GM12878 (cell line): ENCODE measurements at regions not wholly inside any gene's neighbourhood (a gene's known extent, or its start where the extent isn't known, plus 50 kb on each side); places are given as distances from the start of the nearest gene placed in this dataset.

Experiments used
- ATAC-seq: fragments of 200-7000 bp; cut with Tn5 transposase; 3 replicates; pipeline ENCODE4 v1.9.1; 2020; ENCODE audit warnings: mild to moderate bottlenecking, moderate library complexity
- BruUV-seq: library from RNA; stranded (reverse); fragments of 400-500 nt; replicated peaks from 2 replicates; lab custom pipeline; 2021; lab: Mats Ljungman, UMichigan
- CTCF ChIA-PET: fragments of 300-600 bp; sonication (Branson Sonifier 250); formaldehyde crosslinking; extraction: SDS; loops from one replicate; lab custom pipeline; 2021; ENCODE audit warnings: inconsistent platforms; lab: Yijun Ruan, JAX
- POLR2A ChIA-PET: fragments of 350-600 bp; formaldehyde crosslinking; extraction: SDS; loops from one replicate; lab custom pipeline; 2021; ENCODE audit warnings: inconsistent platforms; lab: Charles Lee
- RAD21 ChIA-PET: fragments of 300-600 bp; sonication (Branson Sonifier 250); formaldehyde crosslinking; loops from one replicate; lab custom pipeline; 2023; ENCODE audit warnings: antibody characterized with exemption; ENCODE audit not compliant: unreplicated experiment; lab: Charles Lee
- SMC1A ChIA-PET: fragments of 300-600 bp; sonication (Branson Sonifier 250); formaldehyde crosslinking; loops from one replicate; lab custom pipeline; 2023; ENCODE audit not compliant: unreplicated experiment, uncharacterized antibody; lab: Charles Lee
- DNase-seq: peaks from one replicate; pipeline ENCODE4 v3.0.0-alpha.2; 2011; ENCODE audit warnings: low read depth, low spot score
- FAIRE-seq: peaks from 3 replicates; lab custom pipeline; 2011; peaks lifted over from hg19 to GRCh38; lab: Jason Lieb, UNC
- H2AFZ ChIP-seq: 2 replicates; pipeline ENCODE4 v1.6.0; 2011; ENCODE audit warnings: low read depth, low read length, control low read depth; ENCODE audit not compliant: control insufficient read depth
- H3K27ac ChIP-seq: 2 replicates; pipeline ENCODE4 v1.5.1; 2011; ENCODE audit warnings: control low read depth; ENCODE audit not compliant: control insufficient read depth, insufficient read depth
- H3K27me3 ChIP-seq, 2 experiments: replicated peaks in 1 of 2; 2 replicates each; pipeline versions ENCODE4 v1.6.0 to v1.6.1; 2011; ENCODE audit warnings: low read length in 1 of 2; ENCODE audit not compliant: control insufficient read depth in 2 of 2, insufficient read depth in 2 of 2
- H3K36me3 ChIP-seq, 2 experiments: 2 replicates each; pipeline ENCODE4 v1.5.1; 2011; ENCODE audit warnings: low read length in 1 of 2; ENCODE audit not compliant: control insufficient read depth in 2 of 2, insufficient read depth in 2 of 2
- H3K4me1 ChIP-seq: 2 replicates; pipeline ENCODE4 v1.6.1; 2011; ENCODE audit warnings: mild to moderate bottlenecking, low read length, moderate library complexity, mixed read lengths; ENCODE audit not compliant: control insufficient read depth, insufficient read depth
- H3K4me2 ChIP-seq: 2 replicates; pipeline ENCODE4 v1.6.0; 2011; ENCODE audit warnings: control low read depth; ENCODE audit not compliant: control insufficient read depth, insufficient read depth
- H3K4me3 ChIP-seq: fragments of 200-600 bp; sonication (generic); 2 replicates; pipeline ENCODE4 v1.5.1; 2016
- H3K79me2 ChIP-seq: 2 replicates; pipeline ENCODE4 v1.6.0; 2011; ENCODE audit warnings: low read length; ENCODE audit not compliant: control insufficient read depth, insufficient read depth
- H3K9ac ChIP-seq: 2 replicates; pipeline ENCODE4 v1.8.0; 2011; ENCODE audit warnings: low read length, control low read depth, mixed read lengths; ENCODE audit not compliant: control insufficient read depth, insufficient read depth
- H3K9me3 ChIP-seq: replicated peaks from 3 replicates; pipeline ENCODE4 v1.5.1; 2011; ENCODE audit warnings: mild to moderate bottlenecking, low read length; ENCODE audit not compliant: control insufficient read depth, insufficient read depth
- H4K20me1 ChIP-seq: 2 replicates; pipeline ENCODE4 v1.6.0; 2011; ENCODE audit not compliant: control insufficient read depth, insufficient read depth
- BCL11A ChIP-seq: IDR thresholded peaks from 2 replicates; pipeline ENCODE4 v1.6.1; 2011; ENCODE audit warnings: low read depth, low read length
- CREB1 ChIP-seq: IDR thresholded peaks from 2 replicates; pipeline ENCODE4 v1.6.1; 2012; ENCODE audit warnings: low read depth, mild to moderate bottlenecking, inconsistent platforms
- E2F8 ChIP-seq: fragments of 450-650 bp; IDR thresholded peaks from 2 replicates; pipeline ENCODE4 v1.6.1; 2018; ENCODE audit warnings: mild to moderate bottlenecking, low read depth, moderate library complexity; ENCODE audit not compliant: partially characterized antibody
- HCFC1 ChIP-seq: fragments of 150-350 bp; IDR thresholded peaks from 2 replicates; pipeline ENCODE4 v1.6.1; 2014; ENCODE audit warnings: low read length
- MEF2B ChIP-seq: fragments of 450-650 bp; IDR thresholded peaks from 2 replicates; pipeline ENCODE4 v1.6.1; 2018; ENCODE audit warnings: mild to moderate bottlenecking, moderate library complexity; ENCODE audit not compliant: partially characterized antibody, poor library complexity, severe bottlenecking
- MYB ChIP-seq: fragments of 150-350 bp; IDR thresholded peaks from 2 replicates; pipeline ENCODE4 v1.6.1; 2014; ENCODE audit warnings: mild to moderate bottlenecking, low read depth, low read length, borderline replicate concordance
- NFXL1 ChIP-seq: fragments of 450-650 bp; IDR thresholded peaks from 2 replicates; pipeline ENCODE4 v1.6.1; 2017; ENCODE audit warnings: antibody characterized with exemption, mild to moderate bottlenecking, borderline replicate concordance
- PBX3 ChIP-seq: IDR thresholded peaks from 2 replicates; pipeline ENCODE4 v1.6.1; 2011; ENCODE audit warnings: mild to moderate bottlenecking, low read depth, low read length, moderate library complexity; ENCODE audit not compliant: insufficient replicate concordance
- PML ChIP-seq: IDR thresholded peaks from 2 replicates; pipeline ENCODE4 v1.6.1; 2012; ENCODE audit warnings: low read length, inconsistent platforms
- RBBP5 ChIP-seq: fragments of 200-600 bp; sonication (generic); conservative IDR thresholded peaks from 2 replicates; pipeline ENCODE4 v1.6.1; 2016
- RCOR1 ChIP-seq: conservative IDR thresholded peaks from 2 replicates; pipeline ENCODE4 v1.6.1; 2012; ENCODE audit warnings: low read depth, low read length, improper control_type of control experiment
- RFX5 ChIP-seq: IDR thresholded peaks from 2 replicates; pipeline ENCODE4 v1.6.1; 2011; ENCODE audit warnings: low read depth, low read length, improper control_type of control experiment
- SMARCA5 ChIP-seq: fragments of 450-650 bp; IDR thresholded peaks from 2 replicates; pipeline ENCODE4 v1.6.1; 2017; ENCODE audit warnings: mild to moderate bottlenecking
- SUPT20H ChIP-seq: IDR thresholded peaks from 2 replicates; pipeline ENCODE4 v1.6.1; 2011; ENCODE audit warnings: low read depth, mild to moderate bottlenecking, low read length, moderate library complexity, borderline replicate concordance; ENCODE audit not compliant: control insufficient read depth
- WGBS: methylation state at CpG from one replicate; pipeline ENCODE4 v1.1.6; 2016; ENCODE audit warnings: low lambda C conversion rate; ENCODE audit not compliant: insufficient replicate concordance, insufficient coverage; ENCODE audit errors: missing lambda C conversion rate; 5-methylcytosine and 5-hydroxymethylcytosine counted together
- in situ Hi-C: fragments of 300-500 bp; cut with MboI; formaldehyde crosslinking; loops from 9 replicates; pipeline ENCODE4 v1.14.3; 2018; ENCODE audit warnings: mixed read lengths
- intact Hi-C: fragments of 100-400 bp; cut with micrococcal nuclease; formaldehyde crosslinking; loops from one replicate; pipeline ENCODE4 v1.14.2; 2022; ENCODE audit not compliant: unreplicated experiment

GRCh38 chr1:235030919-235031596, 97.6 kb downstream of the TOMM20 start (continued):
- TF ChIP-seq SMARCA5 (no peak), MEF2B (no peak), BCL11A (no peak), HCFC1 (no peak), SUPT20H (no peak)
- TF ChIP-seq, all 136 proteins: peak for 0

GRCh38 chr1:235027862-235028250, 100.8 kb downstream of the TOMM20 start:
- no peak overlapping the region for H3K9ac ChIP-seq
- no peak for FAIRE-seq
- in situ Hi-C loops (no loop called here), intact Hi-C loops (no loop called here)
- H3K27ac ChIP-seq: no peak overlapping the region
- CTCF ChIA-PET: interaction anchor here (0.8 kb wide), 1 partner anchor 12 kb away, joined by 3 read pairs; no protein-coding TSS in a partner anchor
- no peaks in the 10 kb centered on the region for H3K79me2 ChIP-seq
- no TSS peak for BruUV-seq
- no peak overlapping the region for H3K4me3 ChIP-seq
- peaks cover 7% of the 10 kb centered on the region; the same call in 2 of the 3 replicates for H3K9me3 ChIP-seq
- ATAC-seq: no peak
- POLR2A ChIA-PET: interaction anchor here (1.5 kb wide), 1 partner anchor 20 kb away, joined by 3 read pairs; no protein-coding TSS in a partner anchor
- no peaks in the 10 kb centered on the region for H3K36me3 ChIP-seq
- no peaks in the 10 kb centered on the region for H3K27me3 ChIP-seq
- DNase-seq: no peak
- no peaks in the 10 kb centered on the region for H4K20me1 ChIP-seq
- peaks cover 35% of the 10 kb centered on the region for H3K4me1 ChIP-seq
- SMC1A ChIA-PET: no interaction called here
- no peak overlapping the region for H2AFZ ChIP-seq
- H3K4me2 ChIP-seq: no peak overlapping the region
- RAD21 ChIA-PET: no interaction called here
- TF ChIP-seq PBX3 (no peak), RCOR1 (no peak), CREB1 (no peak), E2F8 (no peak), RBBP5 (no peak), NFXL1 (no peak), MYB (no peak), RFX5 (no peak), PML (no peak)
- 89% methylated on average over 9 of the region's 9 CpGs for WGBS
